ENCODE measurements at regions not wholly inside any gene's neighbourhood (a gene's known extent, or its start where the extent isn't known, plus 50 kb on each side); places are given as distances from the start of the nearest gene placed in this dataset.

GRCh38 chr13:94780421-94780820 lies 68.1 kb upstream of the SOX21 start:
- TF ChIP-seq TAF1 (IDR thresholded peaks at IDR 0.05; ENCODE audit: borderline replicate concordance, insufficient read depth, low read length) (no peak), REST (IDR thresholded peaks at IDR 0.05; ENCODE audit: insufficient read depth in 1 of 2, low read depth in 2 of 2, low read length in 2 of 2) (no peak), SIN3A (IDR thresholded peaks at IDR 0.05; ENCODE audit: borderline replicate concordance, insufficient read depth, low read length) (no peak), FOXP2 (optimal IDR thresholded peaks at IDR 0.05; ENCODE audit: borderline replicate concordance, extremely low read depth, extremely low read length, insufficient read depth) (no peak), POLR2AphosphoS5 (IDR thresholded peaks at IDR 0.05; ENCODE audit: low read depth, low read length) (no peak)

GRCh38 chr13:94778986-94779385 lies 66.6 kb upstream of the SOX21 start:
- TF ChIP-seq POLR2AphosphoS5 (IDR thresholded peaks at IDR 0.05; ENCODE audit: low read depth, low read length) (no peak), TAF1 (IDR thresholded peaks at IDR 0.05; ENCODE audit: borderline replicate concordance, insufficient read depth, low read length) (no peak), FOXP2 (optimal IDR thresholded peaks at IDR 0.05; ENCODE audit: borderline replicate concordance, extremely low read depth, extremely low read length, insufficient read depth) (no peak), SIN3A (IDR thresholded peaks at IDR 0.05; ENCODE audit: borderline replicate concordance, insufficient read depth, low read length) (no peak), REST (IDR thresholded peaks at IDR 0.05; ENCODE audit: insufficient read depth in 1 of 2, low read depth in 2 of 2, low read length in 2 of 2) (no peak)

- TF ChIP-seq TAF1 (IDR thresholded peaks at IDR 0.05; ENCODE audit: borderline replicate concordance, insufficient read depth, low read length) (no peak), REST (IDR thresholded peaks at IDR 0.05; ENCODE audit: insufficient read depth in 1 of 2, low read depth in 2 of 2, low read length in 2 of 2) (no peak), SIN3A (IDR thresholded peaks at IDR 0.05; ENCODE audit: borderline replicate concordance, insufficient read depth, low read length) (no peak), FOXP2 (optimal IDR thresholded peaks at IDR 0.05; ENCODE audit: borderline replicate concordance, extremely low read depth, extremely low read length, insufficient read depth) (no peak), POLR2AphosphoS5 (IDR thresholded peaks at IDR 0.05; ENCODE audit: low read depth, low read length) (no peak)
These were observed 66.2 kb upstream of the SOX21 start for GRCh38 chr13:94778585-94778984.

- TF ChIP-seq POLR2AphosphoS5 (IDR thresholded peaks at IDR 0.05; ENCODE audit: low read depth, low read length) (no peak), FOXP2 (optimal IDR thresholded peaks at IDR 0.05; ENCODE audit: borderline replicate concordance, extremely low read depth, extremely low read length, insufficient read depth) (no peak), REST (IDR thresholded peaks at IDR 0.05; ENCODE audit: insufficient read depth in 1 of 2, low read depth in 2 of 2, low read length in 2 of 2) (no peak), TAF1 (IDR thresholded peaks at IDR 0.05; ENCODE audit: borderline replicate concordance, insufficient read depth, low read length) (no peak), SIN3A (IDR thresholded peaks at IDR 0.05; ENCODE audit: borderline replicate concordance, insufficient read depth, low read length) (no peak)
These were observed 64.6 kb upstream of the SOX21 start for GRCh38 chr13:94776956-94777355.

GRCh38 chr13:94776300-94776699 lies 64.0 kb upstream of the SOX21 start:
- no peak for TF ChIP-seq POLR2AphosphoS5 (IDR thresholded peaks at IDR 0.05; ENCODE audit: low read depth, low read length)
